ENCODE measurements at regions not wholly inside any gene's neighbourhood (a gene's known extent, or its start where the extent isn't known, plus 50 kb on each side); places are given as distances from the start of the nearest gene placed in this dataset.
A peak's percentile ranks its signal among the peaks of the same experiment; 100 is the strongest.
"Not testable (repeated sequence)": the region's sequence is repeated elsewhere in the genome, so short reads cannot be mapped to it uniquely, and the experiment has no call there.

DNA sequence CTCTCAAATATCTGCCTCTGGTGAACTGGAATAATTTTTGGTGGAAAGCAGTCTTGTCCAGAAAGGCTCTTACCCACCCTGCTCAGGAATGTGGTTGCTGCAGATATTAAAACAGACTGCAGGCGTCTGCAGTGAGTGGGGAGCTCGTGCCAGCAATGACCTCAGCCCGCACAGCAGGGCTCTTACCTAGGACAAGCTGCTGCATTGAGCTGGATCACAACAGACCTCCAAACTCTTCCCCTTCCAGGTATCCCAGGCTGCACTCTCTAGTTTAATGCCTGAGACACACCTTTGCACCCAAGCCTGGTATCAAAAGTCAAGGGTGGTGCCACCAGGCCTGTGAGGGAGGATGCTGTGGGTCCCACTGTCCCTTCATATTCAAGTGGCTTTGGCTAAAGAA lies 69.7 kb upstream of the CDON start:
- H3K4me1 Mint-ChIP-seq: peaks cover 28% of the 10 kb centered on the region
- Histone ChIP-seq H3K9ac (ENCODE audit: extremely low read depth, low read length, poor library complexity, severe bottlenecking) (no peak overlapping the region), H3K36me3 (ENCODE audit: control insufficient read depth, insufficient read depth, low read length) (no peaks in the 10 kb centered on the region), H3K9me3 (ENCODE audit: control insufficient read depth, low read length) (no peaks in the 10 kb centered on the region), H3K4me1 (ENCODE audit: control insufficient read depth, insufficient read depth, low read length) (no peaks in the 10 kb centered on the region), H3K27me3 (ENCODE audit: control insufficient read depth, insufficient read depth, low read length, poor library complexity, severe bottlenecking) (peaks cover 3% of the 10 kb centered on the region), H3K27ac (ENCODE audit: low read depth, low read length) (no peak overlapping the region), H3K4me3 (ENCODE audit: low read length) (no peak overlapping the region)
- no peaks in the 10 kb centered on the region for H3K36me3 Mint-ChIP-seq (ENCODE audit: low read depth)
- no peak overlapping the region for H3K27ac Mint-ChIP-seq
- WGBS, 2 experiments (ENCODE audit: insufficient coverage in 1 of 2, insufficient read length in 1 of 2): 72 to 83% methylated on average over 3 of the region's 3 CpGs
- H3K4me3 Mint-ChIP-seq: no peak overlapping the region
- TF ChIP-seq, protein P1, sequence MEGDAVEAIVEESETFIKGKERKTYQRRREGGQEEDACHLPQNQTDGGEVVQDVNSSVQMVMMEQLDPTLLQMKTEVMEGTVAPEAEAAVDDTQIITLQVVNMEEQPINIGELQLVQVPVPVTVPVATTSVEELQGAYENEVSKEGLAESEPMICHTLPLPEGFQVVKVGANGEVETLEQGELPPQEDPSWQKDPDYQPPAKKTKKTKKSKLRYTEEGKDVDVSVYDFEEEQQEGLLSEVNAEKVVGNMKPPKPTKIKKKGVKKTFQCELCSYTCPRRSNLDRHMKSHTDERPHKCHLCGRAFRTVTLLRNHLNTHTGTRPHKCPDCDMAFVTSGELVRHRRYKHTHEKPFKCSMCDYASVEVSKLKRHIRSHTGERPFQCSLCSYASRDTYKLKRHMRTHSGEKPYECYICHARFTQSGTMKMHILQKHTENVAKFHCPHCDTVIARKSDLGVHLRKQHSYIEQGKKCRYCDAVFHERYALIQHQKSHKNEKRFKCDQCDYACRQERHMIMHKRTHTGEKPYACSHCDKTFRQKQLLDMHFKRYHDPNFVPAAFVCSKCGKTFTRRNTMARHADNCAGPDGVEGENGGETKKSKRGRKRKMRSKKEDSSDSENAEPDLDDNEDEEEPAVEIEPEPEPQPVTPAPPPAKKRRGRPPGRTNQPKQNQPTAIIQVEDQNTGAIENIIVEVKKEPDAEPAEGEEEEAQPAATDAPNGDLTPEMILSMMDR (conservative IDR thresholded peaks at IDR 0.05): peak; percentile 48
- H3K27me3 Mint-ChIP-seq (ENCODE audit: insufficient read depth): peaks cover under 1% of the 10 kb centered on the region
- peak; percentile 76 for DNase-seq
- no peaks in the 10 kb centered on the region for H3K9me3 Mint-ChIP-seq

DNA sequence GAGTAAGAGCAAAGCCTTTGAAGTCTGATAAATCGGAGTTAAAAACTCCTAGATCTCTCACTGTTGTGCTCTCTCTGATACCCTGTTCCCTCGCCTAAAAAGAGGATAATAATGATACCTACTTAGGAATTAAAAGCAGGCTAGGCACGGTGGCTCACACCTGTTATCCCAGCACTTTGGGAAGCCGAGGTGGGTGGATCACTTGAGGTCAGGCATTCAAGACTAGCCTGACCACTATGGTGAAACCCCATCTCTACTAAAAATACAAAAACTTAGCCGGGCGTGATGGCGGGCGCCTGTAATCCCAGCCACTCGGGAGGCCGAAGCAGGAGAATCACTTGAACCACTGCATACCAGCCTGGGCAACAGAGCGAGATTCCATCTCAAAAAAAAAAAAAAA lies 68.1 kb upstream of the CDON start:
- not testable (repeated sequence) for DNase-seq; H3K36me3 ChIP-seq (ENCODE audit: control insufficient read depth, insufficient read depth, low read length); H3K27me3 ChIP-seq (ENCODE audit: control insufficient read depth, insufficient read depth, low read length, poor library complexity, severe bottlenecking); H3K4me1 ChIP-seq (ENCODE audit: control insufficient read depth, insufficient read depth, low read length); H3K27ac ChIP-seq (ENCODE audit: low read depth, low read length); H3K27ac Mint-ChIP-seq; H3K4me3 ChIP-seq (ENCODE audit: low read length); H3K36me3 Mint-ChIP-seq (ENCODE audit: low read depth); H3K4me3 Mint-ChIP-seq; H3K9ac ChIP-seq (ENCODE audit: extremely low read depth, low read length, poor library complexity, severe bottlenecking); H3K9me3 ChIP-seq (ENCODE audit: control insufficient read depth, low read length); H3K27me3 Mint-ChIP-seq (ENCODE audit: insufficient read depth); H3K9me3 Mint-ChIP-seq
- 83 to 97% methylated on average over 4 to 10 of the region's 11 CpGs for WGBS, 2 experiments (ENCODE audit: insufficient coverage in 1 of 2, insufficient read length in 1 of 2)
- H3K4me1 Mint-ChIP-seq: peaks cover 28% of the 10 kb centered on the region

DNA sequence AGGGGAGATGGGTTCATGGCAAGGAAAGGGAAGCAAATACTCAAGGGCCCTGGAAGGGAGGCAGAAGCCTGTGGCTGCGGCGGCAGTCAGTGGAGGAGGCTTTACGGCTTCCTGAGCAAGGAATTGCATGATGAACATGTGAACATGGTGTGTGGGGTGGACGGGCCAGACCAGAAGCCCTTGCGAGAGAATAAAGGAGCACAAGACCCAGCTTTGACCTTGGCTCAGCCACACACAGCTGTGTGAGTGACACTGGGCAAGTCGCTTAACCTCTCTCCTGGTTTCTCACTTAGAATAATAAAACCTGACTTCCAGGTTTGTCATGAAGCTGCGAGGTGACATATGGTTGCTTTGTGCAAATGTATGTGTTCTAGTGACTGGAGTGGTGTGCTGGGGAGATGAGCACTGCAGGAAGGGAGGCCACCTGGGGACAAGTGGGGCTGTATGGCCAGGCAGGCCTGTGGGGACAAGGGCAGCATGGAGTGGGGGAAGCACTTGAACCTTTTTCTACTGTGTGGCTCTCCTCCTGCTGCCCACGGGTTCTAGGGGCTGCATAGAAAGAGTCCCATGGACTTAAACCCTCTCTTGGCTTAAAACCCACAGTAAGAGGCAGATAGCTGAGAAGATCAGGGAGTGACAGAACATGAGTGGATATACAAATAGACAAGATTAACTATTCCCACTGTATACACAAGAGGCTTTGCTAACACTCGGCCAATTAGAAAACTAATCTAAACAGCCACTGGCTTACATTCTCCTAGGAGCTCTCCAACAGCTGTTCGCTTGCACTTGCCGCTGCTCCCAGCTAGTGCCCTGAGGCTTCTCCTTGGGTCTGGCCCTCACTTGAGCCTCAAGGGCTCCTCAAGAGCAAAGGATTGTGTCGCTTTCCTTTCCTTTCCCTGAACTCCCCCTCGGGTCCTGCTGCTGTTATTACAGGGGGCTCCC lies 67.3 kb upstream of the CDON start:
- Histone ChIP-seq H3K27me3 (ENCODE audit: control insufficient read depth, insufficient read depth, low read length, poor library complexity, severe bottlenecking) (no peaks in the 10 kb centered on the region), H3K27ac (ENCODE audit: low read depth, low read length) (no peak overlapping the region), H3K9me3 (ENCODE audit: control insufficient read depth, low read length) (no peaks in the 10 kb centered on the region), H3K4me3 (ENCODE audit: low read length) (no peak overlapping the region), H3K9ac (ENCODE audit: extremely low read depth, low read length, poor library complexity, severe bottlenecking) (no peak overlapping the region), H3K4me1 (ENCODE audit: control insufficient read depth, insufficient read depth, low read length) (no peaks in the 10 kb centered on the region), H3K36me3 (ENCODE audit: control insufficient read depth, insufficient read depth, low read length) (no peaks in the 10 kb centered on the region)
- H3K9me3 Mint-ChIP-seq: no peaks in the 10 kb centered on the region
- TF ChIP-seq, protein P1 (conservative IDR thresholded peaks at IDR 0.05): no peak
- H3K36me3 Mint-ChIP-seq (ENCODE audit: low read depth): no peaks in the 10 kb centered on the region
- no peak overlapping the region for H3K4me3 Mint-ChIP-seq
- H3K27me3 Mint-ChIP-seq (ENCODE audit: insufficient read depth): no peaks in the 10 kb centered on the region
- peaks cover 22% of the 10 kb centered on the region for H3K4me1 Mint-ChIP-seq
- peak; percentile 40 for DNase-seq
- 90 to 91% methylated on average over 8 to 13 of the region's 13 CpGs for WGBS, 2 experiments (ENCODE audit: insufficient coverage in 1 of 2, insufficient read length in 1 of 2)
- no peak overlapping the region for H3K27ac Mint-ChIP-seq
